ENCODE measurements at regions not wholly inside any gene's neighbourhood (a gene's known extent, or its start where the extent isn't known, plus 50 kb on each side); places are given as distances from the start of the nearest gene placed in this dataset.
A peak's percentile ranks its signal among the peaks of the same experiment; 100 is the strongest.

DNA sequence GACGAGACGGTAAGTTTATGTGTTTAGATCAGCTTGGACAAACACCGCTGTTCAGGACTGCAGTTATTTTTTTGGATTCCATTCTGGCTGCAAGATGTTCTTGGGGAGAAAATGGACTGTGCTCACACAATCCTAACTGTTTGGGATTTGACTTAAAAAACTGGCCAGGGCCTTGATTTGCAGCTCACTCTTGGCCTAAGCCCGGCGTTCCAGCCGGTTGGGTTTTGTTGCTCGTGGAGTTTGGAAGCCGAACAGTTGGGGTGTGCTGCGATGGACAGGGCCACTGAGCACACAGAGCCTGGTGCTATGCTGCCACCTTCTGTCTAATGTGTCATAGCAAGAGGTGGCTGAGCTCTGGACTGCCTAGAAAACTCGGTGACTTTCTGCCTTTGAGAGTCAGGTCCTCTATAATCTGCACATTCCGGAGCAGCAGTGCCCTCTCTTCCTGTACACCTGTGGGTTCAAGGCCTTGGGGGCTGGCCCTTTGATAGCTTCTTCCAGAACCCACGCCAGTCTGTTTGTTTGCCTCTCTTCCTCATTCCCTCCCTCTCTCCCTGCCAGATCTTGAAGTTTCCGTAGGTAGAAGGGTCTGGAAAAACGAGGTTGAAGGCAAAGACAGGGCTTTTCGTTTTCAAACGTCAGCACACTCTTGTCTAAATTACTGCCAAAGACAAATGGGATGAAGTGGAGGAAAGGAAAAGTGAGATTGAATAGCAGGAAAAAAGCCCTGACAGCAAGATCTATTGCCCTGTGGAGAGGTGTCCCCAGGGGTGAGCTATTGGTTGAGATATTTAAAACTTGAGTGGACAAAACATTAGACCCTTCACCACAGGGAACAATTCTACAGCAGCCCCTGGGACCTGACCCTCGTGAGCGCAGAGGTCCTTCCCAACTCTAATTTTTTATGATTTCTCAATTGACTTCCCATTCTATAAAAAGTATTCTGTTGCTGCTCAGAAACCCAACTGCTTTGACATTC is 167.5 kb upstream of the HABP2 start:
- TF ChIP-seq, protein P1, sequence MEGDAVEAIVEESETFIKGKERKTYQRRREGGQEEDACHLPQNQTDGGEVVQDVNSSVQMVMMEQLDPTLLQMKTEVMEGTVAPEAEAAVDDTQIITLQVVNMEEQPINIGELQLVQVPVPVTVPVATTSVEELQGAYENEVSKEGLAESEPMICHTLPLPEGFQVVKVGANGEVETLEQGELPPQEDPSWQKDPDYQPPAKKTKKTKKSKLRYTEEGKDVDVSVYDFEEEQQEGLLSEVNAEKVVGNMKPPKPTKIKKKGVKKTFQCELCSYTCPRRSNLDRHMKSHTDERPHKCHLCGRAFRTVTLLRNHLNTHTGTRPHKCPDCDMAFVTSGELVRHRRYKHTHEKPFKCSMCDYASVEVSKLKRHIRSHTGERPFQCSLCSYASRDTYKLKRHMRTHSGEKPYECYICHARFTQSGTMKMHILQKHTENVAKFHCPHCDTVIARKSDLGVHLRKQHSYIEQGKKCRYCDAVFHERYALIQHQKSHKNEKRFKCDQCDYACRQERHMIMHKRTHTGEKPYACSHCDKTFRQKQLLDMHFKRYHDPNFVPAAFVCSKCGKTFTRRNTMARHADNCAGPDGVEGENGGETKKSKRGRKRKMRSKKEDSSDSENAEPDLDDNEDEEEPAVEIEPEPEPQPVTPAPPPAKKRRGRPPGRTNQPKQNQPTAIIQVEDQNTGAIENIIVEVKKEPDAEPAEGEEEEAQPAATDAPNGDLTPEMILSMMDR (IDR thresholded peaks at IDR 0.05): peak; percentile 82
- Histone ChIP-seq H3K4me1 (ENCODE audit: control insufficient read depth in 1 of 2, low read depth in 2 of 2) (peaks cover 22 to 46% of the 10 kb centered on the region in 2 donors), H3K27ac (peak overlapping the region; percentile 65 to 79), H3K4me3 (peak overlapping the region; percentile 60), H3K27me3 (replicated peaks; ENCODE audit: insufficient read depth) (no peaks in the 10 kb centered on the region), H3K36me3 (no peaks in the 10 kb centered on the region), H3K9me3 (no peaks in the 10 kb centered on the region)
- ATAC-seq (ENCODE audit: insufficient number of reproducible peaks, low FRiP score, low read depth) (peak; percentile 86), DNase-seq (ENCODE audit: low spot score) (peak; percentile 56)

DNA sequence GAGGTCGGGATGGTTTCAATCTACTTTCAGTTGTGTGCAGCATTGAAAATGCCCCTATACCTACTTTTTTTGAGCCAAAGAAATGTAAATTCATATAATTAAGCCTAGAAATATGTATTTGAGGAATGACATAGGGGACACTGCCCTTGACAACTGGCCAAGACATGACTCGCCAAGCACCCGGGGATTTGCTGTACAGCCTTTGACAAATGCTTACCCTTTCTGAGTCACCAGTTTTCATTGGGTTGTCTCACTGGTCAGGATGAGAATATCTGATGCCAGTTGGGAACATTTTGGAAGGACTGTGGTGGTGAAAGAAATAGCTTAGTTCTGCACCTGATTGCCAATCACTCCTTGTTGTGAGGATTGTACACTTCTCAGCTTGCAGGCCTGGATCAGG is 166.8 kb upstream of the HABP2 start:
- Histone ChIP-seq H3K36me3 (no peaks in the 10 kb centered on the region), H3K27me3 (replicated peaks; ENCODE audit: insufficient read depth) (no peaks in the 10 kb centered on the region), H3K4me3 (peak overlapping the region; percentile 60), H3K27ac (peak overlapping the region; percentile 65 to 79), H3K9me3 (no peaks in the 10 kb centered on the region), H3K4me1 (ENCODE audit: control insufficient read depth in 1 of 2, low read depth in 2 of 2) (peaks cover 22 to 46% of the 10 kb centered on the region in 2 donors)
- no peak for DNase-seq (ENCODE audit: low spot score)
- TF ChIP-seq, protein P1 (IDR thresholded peaks at IDR 0.05): no peak
- peak; percentile 57 for ATAC-seq (ENCODE audit: insufficient number of reproducible peaks, low FRiP score, low read depth)

DNA sequence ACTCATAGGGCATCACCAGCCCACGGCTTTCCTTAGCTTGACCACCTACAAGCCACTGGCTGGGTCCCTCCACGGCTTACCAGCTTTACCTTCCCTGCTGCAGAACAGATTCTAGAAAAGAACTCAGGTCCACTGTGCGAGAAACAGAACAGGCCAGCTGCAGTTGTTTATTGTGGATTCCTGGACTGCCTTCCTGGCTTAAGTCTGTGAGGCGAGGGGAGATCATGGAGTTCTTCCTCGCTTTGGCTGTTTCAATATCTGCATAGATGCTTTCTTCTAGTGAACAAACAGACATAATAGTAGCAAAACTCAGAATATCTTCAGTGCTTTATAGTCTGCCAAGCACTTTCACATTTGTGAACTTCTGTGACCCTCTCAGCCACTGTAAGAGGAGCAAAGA is 162.9 kb upstream of the HABP2 start:
- H3K9me3 ChIP-seq: no peaks in the 10 kb centered on the region
- DNase-seq (ENCODE audit: low spot score) (no peak), ATAC-seq (ENCODE audit: insufficient number of reproducible peaks, low FRiP score, low read depth) (no peak)
- H3K27ac ChIP-seq: no peak overlapping the region
- peaks cover 15 to 30% of the 10 kb centered on the region in 2 donors for H3K4me1 ChIP-seq (ENCODE audit: control insufficient read depth in 1 of 2, low read depth in 2 of 2)
- no peaks in the 10 kb centered on the region for H3K27me3 ChIP-seq (replicated peaks; ENCODE audit: insufficient read depth)
- no peak overlapping the region for H3K4me3 ChIP-seq
- TF ChIP-seq, protein P1 (IDR thresholded peaks at IDR 0.05): no peak
- no peaks in the 10 kb centered on the region for H3K36me3 ChIP-seq

DNA sequence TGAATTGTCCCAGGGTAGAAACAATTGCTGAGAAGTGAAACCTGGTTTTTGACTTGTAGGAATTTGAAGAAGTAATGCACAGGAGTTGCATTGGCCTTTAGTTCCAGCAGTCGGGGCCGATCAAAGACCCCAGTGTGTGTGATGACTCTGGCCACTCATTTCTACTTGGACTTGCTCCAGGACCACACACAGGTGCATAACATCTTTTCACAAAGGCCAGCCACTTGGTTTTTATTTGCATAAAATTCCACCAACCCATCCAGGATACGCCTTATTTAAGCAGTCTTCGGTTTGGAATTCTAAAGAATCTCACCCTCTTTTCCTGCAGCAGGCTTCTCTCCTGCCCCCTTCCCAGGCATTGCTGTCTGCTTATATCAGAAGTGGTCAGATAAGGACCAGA is 162.0 kb upstream of the HABP2 start:
- no peaks in the 10 kb centered on the region for H3K36me3 ChIP-seq
- TF ChIP-seq, protein P1 (IDR thresholded peaks at IDR 0.05): no peak
- no peaks in the 10 kb centered on the region for H3K9me3 ChIP-seq
- no peak overlapping the region for H3K4me3 ChIP-seq
- no peak overlapping the region for H3K27ac ChIP-seq
- H3K27me3 ChIP-seq (replicated peaks; ENCODE audit: insufficient read depth): no peaks in the 10 kb centered on the region
- peaks cover 11 to 22% of the 10 kb centered on the region in 2 donors for H3K4me1 ChIP-seq (ENCODE audit: control insufficient read depth in 1 of 2, low read depth in 2 of 2)
- no peak for ATAC-seq (ENCODE audit: insufficient number of reproducible peaks, low FRiP score, low read depth)
- no peak for DNase-seq (ENCODE audit: low spot score)

DNA sequence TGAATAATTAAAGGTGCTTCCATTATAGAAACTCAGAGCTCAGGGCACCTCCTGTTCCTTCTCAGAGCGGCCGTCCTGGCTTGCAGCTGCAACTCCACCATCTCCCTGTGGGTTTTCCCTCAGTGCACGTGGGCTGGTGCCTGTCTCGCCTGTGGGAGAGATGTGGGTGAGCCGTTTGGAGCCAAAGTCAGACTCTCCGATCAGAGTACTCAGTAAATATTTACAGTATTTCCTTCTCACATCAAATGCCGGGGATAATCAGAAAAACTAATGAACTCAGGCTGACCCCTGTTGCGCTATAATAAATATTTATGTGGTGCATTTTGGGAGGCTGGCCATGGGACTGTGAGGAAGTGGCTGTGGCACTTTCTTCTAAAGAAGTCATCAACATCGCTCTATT is 155.8 kb upstream of the HABP2 start:
- no peak for ATAC-seq (ENCODE audit: insufficient number of reproducible peaks, low FRiP score, low read depth)
- H3K27ac ChIP-seq: no peak overlapping the region
- H3K36me3 ChIP-seq: no peaks in the 10 kb centered on the region
- H3K9me3 ChIP-seq: no peaks in the 10 kb centered on the region
- no peaks in the 10 kb centered on the region for H3K4me1 ChIP-seq (ENCODE audit: control insufficient read depth in 1 of 2, low read depth in 2 of 2)
- TF ChIP-seq, protein P1 (IDR thresholded peaks at IDR 0.05): no peak
- no peak overlapping the region for H3K4me3 ChIP-seq
- H3K27me3 ChIP-seq (replicated peaks; ENCODE audit: insufficient read depth): no peaks in the 10 kb centered on the region
- no peak for DNase-seq (ENCODE audit: low spot score)
